ENCODE measurements at regions not wholly inside any gene's neighbourhood (a gene's known extent, or its start where the extent isn't known, plus 50 kb on each side); places are given as distances from the start of the nearest gene placed in this dataset.
"Not testable (repeated sequence)": the region's sequence is repeated elsewhere in the genome, so short reads cannot be mapped to it uniquely, and the experiment has no call there.

DNA sequence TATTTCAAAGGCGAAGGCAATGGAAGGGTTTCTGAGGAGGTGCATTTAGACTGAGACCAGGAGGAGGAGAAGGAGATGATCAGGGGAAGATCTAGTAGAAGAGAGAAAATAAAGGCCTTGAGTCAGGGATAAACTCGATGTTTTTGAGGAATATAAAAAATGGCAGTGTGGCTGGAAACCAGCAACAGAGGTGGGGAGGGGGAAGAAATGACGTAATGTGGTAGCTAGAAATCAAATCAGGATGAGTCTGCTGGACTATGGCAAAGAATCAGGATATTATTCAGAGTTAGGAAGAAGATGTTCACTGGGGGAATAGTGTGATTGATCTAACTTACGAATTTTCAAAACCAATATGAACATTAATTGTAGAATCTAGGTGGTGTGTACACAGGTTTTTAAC, 1673.9 kb upstream of the WWC1 start:
- Histone ChIP-seq H3K27ac (no peak overlapping the region), H3K9ac (ENCODE audit: insufficient read length) (no peak overlapping the region), H3K36me3 (ENCODE audit: insufficient read depth, low read length) (no peaks in the 10 kb centered on the region), H3K9me3 (ENCODE audit: low read depth, low read length) (no peaks in the 10 kb centered on the region), H3K4me3 (no peak overlapping the region)
- no peak for DNase-seq (ENCODE audit: low read depth, low spot score)
- TF ChIP-seq POLR2AphosphoS5 (IDR thresholded peaks at IDR 0.05; ENCODE audit: borderline replicate concordance, low read depth, low read length) (no peak), FOXP2 (optimal IDR thresholded peaks at IDR 0.05; ENCODE audit: control extremely low read depth, extremely low read length, insufficient read depth) (no peak), EZH2 (IDR thresholded peaks at IDR 0.05) (no peak)

DNA sequence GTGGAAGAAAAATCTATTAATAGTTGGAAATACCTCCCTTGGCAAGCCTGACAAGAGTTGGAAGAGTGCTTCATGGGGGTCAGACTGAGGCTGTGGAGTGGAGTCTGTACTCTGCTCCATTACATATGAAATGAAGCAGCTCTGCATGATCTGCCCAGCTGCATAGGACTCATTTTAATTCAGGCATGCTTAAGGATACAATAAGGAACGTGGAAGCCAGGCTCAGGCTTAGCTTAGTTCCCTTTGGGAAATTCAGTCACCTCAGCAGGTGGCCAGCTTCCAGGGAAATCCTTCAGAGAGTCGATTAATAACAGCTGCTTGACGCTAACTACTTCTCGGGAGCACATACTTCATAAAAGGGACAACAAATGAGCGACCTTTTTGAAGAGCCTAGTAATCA, 1672.9 kb upstream of the WWC1 start:
- no peak overlapping the region for H3K4me3 ChIP-seq
- no peak for TF ChIP-seq FOXP2 (optimal IDR thresholded peaks at IDR 0.05; ENCODE audit: control extremely low read depth, extremely low read length, insufficient read depth)
- no peak for TF ChIP-seq POLR2AphosphoS5 (IDR thresholded peaks at IDR 0.05; ENCODE audit: borderline replicate concordance, low read depth, low read length)
- TF ChIP-seq EZH2 (IDR thresholded peaks at IDR 0.05), result no peak
- no peaks in the 10 kb centered on the region for H3K36me3 ChIP-seq (ENCODE audit: insufficient read depth, low read length)
- no peak for DNase-seq (ENCODE audit: low read depth, low spot score)
- no peak overlapping the region for H3K27ac ChIP-seq
- no peaks in the 10 kb centered on the region for H3K9me3 ChIP-seq (ENCODE audit: low read depth, low read length)
- H3K9ac ChIP-seq (ENCODE audit: insufficient read length), result no peak overlapping the region

DNA sequence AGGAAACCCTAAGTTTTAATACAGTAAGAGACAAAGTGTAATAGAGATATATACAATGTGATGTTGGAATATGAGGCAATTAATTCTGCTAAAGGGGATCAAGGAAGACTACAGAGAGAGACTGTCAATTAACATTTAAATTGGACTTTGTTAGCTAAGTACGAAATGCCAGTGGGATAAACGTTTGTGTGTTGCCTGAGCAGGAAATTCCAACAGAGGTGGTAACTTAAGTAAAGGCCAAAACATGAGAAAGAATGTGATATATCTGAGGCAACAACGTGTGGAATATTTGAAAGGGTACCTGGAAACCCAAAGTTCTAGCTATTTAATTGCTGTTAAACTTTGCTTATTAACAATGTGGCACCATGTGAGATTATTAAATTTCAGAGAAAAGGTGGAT, 1666.9 kb upstream of the WWC1 start:
- TF ChIP-seq FOXP2 (optimal IDR thresholded peaks at IDR 0.05; ENCODE audit: control extremely low read depth, extremely low read length, insufficient read depth) (no peak), POLR2AphosphoS5 (IDR thresholded peaks at IDR 0.05; ENCODE audit: borderline replicate concordance, low read depth, low read length) (no peak), EZH2 (IDR thresholded peaks at IDR 0.05) (no peak)
- Histone ChIP-seq H3K9me3 (ENCODE audit: low read depth, low read length) (no peaks in the 10 kb centered on the region), H3K36me3 (ENCODE audit: insufficient read depth, low read length) (no peaks in the 10 kb centered on the region), H3K27ac (no peak overlapping the region), H3K4me3 (no peak overlapping the region), H3K9ac (ENCODE audit: insufficient read length) (no peak overlapping the region)
- no peak for DNase-seq (ENCODE audit: low read depth, low spot score)

DNA sequence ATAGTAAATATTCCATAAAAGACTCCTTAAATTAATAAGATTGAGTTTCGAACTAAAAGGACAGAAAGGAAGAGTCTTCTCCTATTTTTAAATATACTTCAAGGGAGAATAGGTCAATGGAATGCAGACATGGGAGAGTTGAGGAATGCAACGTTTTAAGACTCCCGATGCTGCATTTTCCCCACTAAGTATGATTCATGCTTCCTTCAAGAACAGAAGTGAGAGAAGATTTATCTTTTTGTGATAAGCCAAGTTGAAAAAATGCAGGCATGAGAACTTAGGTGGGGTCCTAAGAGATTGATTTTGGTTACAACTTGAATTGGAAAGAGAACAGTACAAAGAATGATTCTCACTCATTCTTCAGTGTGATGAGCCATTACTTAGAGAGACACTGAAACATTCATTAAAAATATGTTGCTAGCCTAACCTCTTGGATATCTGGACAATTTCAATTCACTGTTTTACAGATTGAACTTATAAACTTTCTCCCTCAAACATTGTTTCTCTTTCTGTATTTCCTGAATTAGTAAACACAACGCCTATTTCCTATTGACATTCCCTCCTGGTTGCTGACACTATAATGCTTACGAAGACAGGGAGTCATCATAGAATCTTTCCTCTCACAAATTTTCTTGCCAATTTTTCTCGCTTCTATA, 1666.1 kb upstream of the WWC1 start:
- H3K27ac ChIP-seq, result no peak overlapping the region
- H3K36me3 ChIP-seq (ENCODE audit: insufficient read depth, low read length), result no peaks in the 10 kb centered on the region
- no peak overlapping the region for H3K4me3 ChIP-seq
- no peak for TF ChIP-seq EZH2 (IDR thresholded peaks at IDR 0.05)
- no peak for TF ChIP-seq POLR2AphosphoS5 (IDR thresholded peaks at IDR 0.05; ENCODE audit: borderline replicate concordance, low read depth, low read length)
- TF ChIP-seq FOXP2 (optimal IDR thresholded peaks at IDR 0.05; ENCODE audit: control extremely low read depth, extremely low read length, insufficient read depth), result no peak
- no peaks in the 10 kb centered on the region for H3K9me3 ChIP-seq (ENCODE audit: low read depth, low read length)
- no peak for DNase-seq (ENCODE audit: low read depth, low spot score)
- no peak overlapping the region for H3K9ac ChIP-seq (ENCODE audit: insufficient read length)

DNA sequence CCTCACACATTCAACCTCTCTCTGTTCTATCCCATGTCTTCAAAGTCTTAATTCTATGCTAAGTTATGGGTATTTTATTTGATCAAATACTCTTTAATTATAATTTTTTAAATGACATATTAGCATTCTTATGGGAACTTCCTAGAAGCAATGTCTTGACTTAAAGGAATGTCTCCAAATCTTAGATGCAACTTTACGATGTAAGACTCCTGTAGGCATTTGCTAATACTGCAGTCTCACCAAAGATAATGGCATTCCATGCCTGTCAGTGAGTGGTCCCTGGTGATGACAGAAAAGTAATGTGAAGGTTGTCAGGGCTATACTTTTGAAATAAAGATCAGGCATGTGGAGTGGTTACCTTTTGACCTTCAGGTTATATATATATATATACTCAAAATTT, 1654.2 kb upstream of the WWC1 start:
- Histone ChIP-seq H3K27ac (no peak overlapping the region), H3K36me3 (ENCODE audit: insufficient read depth, low read length) (no peaks in the 10 kb centered on the region), H3K9me3 (ENCODE audit: low read depth, low read length) (no peaks in the 10 kb centered on the region), H3K9ac (ENCODE audit: insufficient read length) (no peak overlapping the region), H3K4me3 (no peak overlapping the region)
- no peak for DNase-seq (ENCODE audit: low read depth, low spot score)
- no peak for TF ChIP-seq FOXP2 (optimal IDR thresholded peaks at IDR 0.05; ENCODE audit: control extremely low read depth, extremely low read length, insufficient read depth)
- no peak for TF ChIP-seq EZH2 (IDR thresholded peaks at IDR 0.05)
- TF ChIP-seq POLR2AphosphoS5 (IDR thresholded peaks at IDR 0.05; ENCODE audit: borderline replicate concordance, low read depth, low read length), result no peak

DNA sequence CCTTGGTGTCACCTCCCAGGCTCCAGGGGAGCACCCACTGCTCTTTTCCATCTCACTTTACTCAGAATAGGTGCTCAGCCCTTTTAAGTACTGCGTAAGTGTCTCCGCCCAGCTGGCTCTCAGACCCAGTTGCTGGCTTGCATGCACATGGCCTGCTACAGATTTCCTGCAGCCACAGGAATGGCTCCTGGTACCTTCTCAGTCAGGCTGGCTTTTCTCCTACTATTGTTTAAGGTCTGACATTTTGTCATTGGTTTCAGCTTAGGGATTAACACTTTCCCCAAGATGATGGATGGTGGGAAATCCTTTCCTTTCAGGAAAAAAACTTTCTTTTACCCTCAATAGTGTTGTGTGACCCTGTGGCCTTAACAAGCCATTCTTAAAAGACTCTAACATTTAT, 1652.3 kb upstream of the WWC1 start:
- TF ChIP-seq POLR2AphosphoS5 (IDR thresholded peaks at IDR 0.05; ENCODE audit: borderline replicate concordance, low read depth, low read length) (no peak), EZH2 (IDR thresholded peaks at IDR 0.05) (no peak), FOXP2 (optimal IDR thresholded peaks at IDR 0.05; ENCODE audit: control extremely low read depth, extremely low read length, insufficient read depth) (no peak)
- Histone ChIP-seq H3K9ac (ENCODE audit: insufficient read length) (no peak overlapping the region), H3K4me3 (no peak overlapping the region), H3K9me3 (ENCODE audit: low read depth, low read length) (no peaks in the 10 kb centered on the region), H3K27ac (no peak overlapping the region), H3K36me3 (ENCODE audit: insufficient read depth, low read length) (no peaks in the 10 kb centered on the region)
- DNase-seq (ENCODE audit: low read depth, low spot score), result no peak

DNA sequence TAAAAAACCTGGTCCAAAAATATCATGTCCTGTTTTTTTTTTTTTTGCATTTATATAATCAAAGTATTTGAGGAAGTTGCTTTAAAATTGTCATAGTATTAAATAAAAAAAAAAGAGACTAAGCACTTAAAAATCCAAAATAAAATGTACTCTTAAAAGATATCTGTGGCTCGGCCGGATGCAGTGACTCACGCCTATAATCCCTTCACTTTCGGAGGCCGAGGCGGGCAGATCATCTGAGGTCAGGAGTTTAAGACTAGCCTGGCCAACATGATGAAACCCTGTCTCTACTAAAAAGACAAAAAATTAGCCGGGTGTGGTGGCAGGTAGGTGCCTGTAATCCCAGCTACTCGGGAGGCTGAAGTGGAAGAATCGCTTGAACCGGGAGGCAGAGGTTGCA, 1651.3 kb upstream of the WWC1 start:
- not testable (repeated sequence) for DNase-seq (ENCODE audit: low read depth, low spot score); H3K27ac ChIP-seq; H3K4me3 ChIP-seq; H3K9ac ChIP-seq (ENCODE audit: insufficient read length); H3K36me3 ChIP-seq (ENCODE audit: insufficient read depth, low read length); H3K9me3 ChIP-seq (ENCODE audit: low read depth, low read length)

DNA sequence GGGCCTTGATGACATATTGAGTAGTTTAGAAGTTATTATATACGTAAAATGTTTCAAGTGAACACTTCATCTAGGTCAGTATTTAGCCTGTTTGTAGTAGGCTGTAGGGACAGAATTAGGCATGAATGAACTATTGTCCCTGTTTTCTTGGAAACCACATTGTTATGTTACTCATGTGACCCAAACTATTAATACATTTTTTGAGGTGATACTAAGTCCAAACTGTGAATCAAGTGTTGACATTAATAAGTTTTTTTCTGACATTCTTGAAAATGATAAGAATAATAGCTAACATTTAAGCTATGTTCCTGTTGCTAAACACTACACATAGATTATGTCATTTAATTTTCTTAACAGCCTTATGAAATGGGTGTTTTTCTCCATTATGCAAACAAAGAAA, 1642.7 kb upstream of the WWC1 start:
- DNase-seq (ENCODE audit: low read depth, low spot score), result no peak
- TF ChIP-seq FOXP2 (optimal IDR thresholded peaks at IDR 0.05; ENCODE audit: control extremely low read depth, extremely low read length, insufficient read depth), result no peak
- no peak for TF ChIP-seq EZH2 (IDR thresholded peaks at IDR 0.05)
- TF ChIP-seq POLR2AphosphoS5 (IDR thresholded peaks at IDR 0.05; ENCODE audit: borderline replicate concordance, low read depth, low read length), result no peak
- no peaks in the 10 kb centered on the region for H3K9me3 ChIP-seq (ENCODE audit: low read depth, low read length)
- no peaks in the 10 kb centered on the region for H3K36me3 ChIP-seq (ENCODE audit: insufficient read depth, low read length)
- no peak overlapping the region for H3K9ac ChIP-seq (ENCODE audit: insufficient read length)
- H3K4me3 ChIP-seq, result no peak overlapping the region
- no peak overlapping the region for H3K27ac ChIP-seq

DNA sequence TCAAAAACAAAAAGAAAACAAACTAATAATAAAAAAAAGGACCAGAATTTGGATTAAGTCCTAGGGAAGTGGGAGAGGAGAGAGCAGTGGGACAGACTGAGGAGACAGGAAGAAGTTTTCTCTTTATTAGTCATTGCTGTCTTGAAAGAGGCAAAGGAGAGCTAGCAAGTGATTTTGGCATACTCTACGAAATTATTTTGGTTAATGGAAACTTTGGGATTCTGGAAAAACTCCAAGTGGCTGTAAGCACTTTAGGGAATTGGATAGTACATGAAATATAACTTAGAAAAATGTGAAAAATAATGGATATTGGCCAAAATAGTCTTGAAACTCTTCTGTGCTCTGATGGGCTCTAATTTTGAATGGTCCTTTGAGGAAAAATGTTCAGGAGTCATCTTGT, 1641.8 kb upstream of the WWC1 start:
- Histone ChIP-seq H3K9ac (ENCODE audit: insufficient read length) (no peak overlapping the region), H3K4me3 (no peak overlapping the region), H3K27ac (no peak overlapping the region), H3K36me3 (ENCODE audit: insufficient read depth, low read length) (no peaks in the 10 kb centered on the region), H3K9me3 (ENCODE audit: low read depth, low read length) (no peaks in the 10 kb centered on the region)
- no peak for DNase-seq (ENCODE audit: low read depth, low spot score)
- no peak for TF ChIP-seq EZH2 (IDR thresholded peaks at IDR 0.05)
- no peak for TF ChIP-seq POLR2AphosphoS5 (IDR thresholded peaks at IDR 0.05; ENCODE audit: borderline replicate concordance, low read depth, low read length)
- no peak for TF ChIP-seq FOXP2 (optimal IDR thresholded peaks at IDR 0.05; ENCODE audit: control extremely low read depth, extremely low read length, insufficient read depth)
